Embryonic facial prominence (tissue), 1 donor: ENCODE measurements at regions not wholly inside any gene's neighbourhood (a gene's known extent, or its start where the extent isn't known, plus 50 kb on each side); places are given as distances from the start of the nearest gene placed in this dataset.

Experiments used
- DNase-seq: peaks from one replicate; pipeline ENCODE4 v3.0.0-alpha.2; 2016; ENCODE audit errors: extremely low spot score

DNA sequence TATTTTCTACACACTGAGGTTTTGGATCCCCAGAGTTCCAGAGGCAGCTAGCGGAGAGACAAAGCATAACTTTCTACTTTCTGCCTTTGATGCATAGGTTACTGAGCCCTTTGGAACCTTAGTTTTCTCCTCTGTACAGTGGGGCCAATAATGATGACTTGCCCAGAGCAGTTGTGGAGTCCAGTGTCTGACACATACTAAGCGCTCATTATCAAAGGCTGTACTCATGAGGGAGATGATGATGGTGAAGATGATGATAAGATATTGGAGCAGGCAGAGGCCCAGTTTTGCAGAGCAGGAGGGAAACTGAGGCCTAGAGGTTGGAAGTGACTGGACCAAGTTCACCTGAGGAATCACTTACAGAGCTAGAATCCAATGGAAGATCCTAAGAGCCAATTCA lies 458.0 kb downstream of the MIAT start:
- no peak for DNase-seq

DNA sequence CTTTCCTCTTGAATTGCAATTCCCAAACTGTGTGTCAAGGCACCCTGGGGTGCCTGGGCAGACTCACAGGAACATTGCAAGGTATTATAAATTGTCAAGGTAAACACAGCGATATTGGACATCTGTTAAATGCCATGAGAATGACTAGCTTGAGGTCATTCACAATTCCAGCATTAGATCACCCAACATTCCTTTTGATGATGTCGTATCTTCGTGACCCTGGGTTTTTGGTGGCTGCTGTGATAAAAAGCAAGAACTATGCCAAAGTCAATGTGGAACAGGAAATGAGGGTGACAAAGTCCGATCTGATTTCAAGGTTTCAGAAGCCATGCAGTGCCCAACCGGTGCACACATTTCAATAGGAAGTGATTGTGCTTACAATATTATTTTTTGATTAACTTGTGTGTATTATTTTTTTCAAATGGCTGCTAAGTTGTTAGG lies 458.4 kb downstream of the MIAT start:
- DNase-seq, result no peak

- no peak for DNase-seq
Observed at GRCh38 chr22:27116312-27117086, 459.1 kb downstream of the MIAT start.

DNA sequence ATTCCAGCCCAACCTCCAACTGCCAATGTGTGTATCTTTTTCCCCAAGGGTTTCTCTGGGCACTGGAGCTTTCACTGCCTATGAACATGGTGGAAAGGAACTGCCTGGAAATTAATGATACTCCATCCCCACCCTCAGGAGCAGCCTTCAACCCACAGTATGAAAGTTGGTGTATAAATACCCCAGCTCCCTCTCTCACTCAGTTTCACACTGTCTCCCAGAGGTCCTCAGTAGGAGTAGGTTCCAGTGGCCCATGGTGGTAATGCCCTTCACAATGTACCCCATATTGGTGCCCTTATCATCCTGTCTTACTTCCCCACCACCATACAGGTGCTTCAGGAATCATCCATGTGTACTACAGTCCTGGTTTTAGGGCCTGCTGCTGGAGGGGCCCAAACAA lies 462.6 kb downstream of the MIAT start:
- DNase-seq, result no peak

- no peak for DNase-seq
Observed at GRCh38 chr22:27122574-27122973, 465.2 kb downstream of the MIAT start.

DNA sequence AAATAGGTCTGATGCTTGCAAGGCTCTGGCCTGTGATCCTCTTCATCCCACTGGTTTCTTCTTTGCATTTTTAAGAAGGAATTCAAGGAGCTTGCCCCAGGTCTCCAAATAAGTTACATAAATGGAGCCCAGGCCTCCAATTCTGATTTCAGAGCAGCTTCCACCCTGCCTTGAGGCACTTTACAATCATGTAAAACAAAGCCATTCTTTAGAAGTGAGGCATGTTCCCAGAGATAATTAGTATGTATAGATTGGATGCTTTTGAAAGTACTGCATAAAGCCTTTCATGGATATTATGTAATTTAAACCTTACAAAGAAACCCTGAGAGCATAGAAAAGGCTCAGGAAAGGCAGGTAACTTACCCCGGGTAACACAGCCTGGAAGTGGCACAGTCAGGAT lies 466.5 kb downstream of the MIAT start:
- DNase-seq, result no peak

- no peak for DNase-seq
Observed at GRCh38 chr22:27124351-27124966, 467.1 kb downstream of the MIAT start.

- DNase-seq, result no peak
Observed at GRCh38 chr22:27125539-27125938, 468.2 kb downstream of the MIAT start.

DNA sequence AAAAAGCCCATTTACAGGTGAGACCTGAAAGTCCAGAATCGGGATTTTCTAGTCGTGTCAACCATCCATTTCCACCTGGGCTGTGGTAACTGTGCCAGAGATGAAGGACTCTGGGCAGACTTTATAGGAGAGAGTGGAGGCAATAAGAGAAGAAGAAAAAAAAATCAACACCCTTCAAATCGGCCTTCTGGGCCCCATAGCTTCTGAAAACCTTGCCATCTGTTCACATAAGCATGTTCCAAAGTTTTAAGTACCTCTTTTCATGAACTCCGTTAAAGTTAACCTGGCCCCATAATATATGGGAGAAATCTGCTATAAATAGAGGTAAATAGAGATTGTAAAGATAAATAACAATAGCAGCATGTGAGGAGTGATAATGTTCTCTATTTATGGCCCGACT lies 470.5 kb downstream of the MIAT start:
- DNase-seq, result no peak

DNA sequence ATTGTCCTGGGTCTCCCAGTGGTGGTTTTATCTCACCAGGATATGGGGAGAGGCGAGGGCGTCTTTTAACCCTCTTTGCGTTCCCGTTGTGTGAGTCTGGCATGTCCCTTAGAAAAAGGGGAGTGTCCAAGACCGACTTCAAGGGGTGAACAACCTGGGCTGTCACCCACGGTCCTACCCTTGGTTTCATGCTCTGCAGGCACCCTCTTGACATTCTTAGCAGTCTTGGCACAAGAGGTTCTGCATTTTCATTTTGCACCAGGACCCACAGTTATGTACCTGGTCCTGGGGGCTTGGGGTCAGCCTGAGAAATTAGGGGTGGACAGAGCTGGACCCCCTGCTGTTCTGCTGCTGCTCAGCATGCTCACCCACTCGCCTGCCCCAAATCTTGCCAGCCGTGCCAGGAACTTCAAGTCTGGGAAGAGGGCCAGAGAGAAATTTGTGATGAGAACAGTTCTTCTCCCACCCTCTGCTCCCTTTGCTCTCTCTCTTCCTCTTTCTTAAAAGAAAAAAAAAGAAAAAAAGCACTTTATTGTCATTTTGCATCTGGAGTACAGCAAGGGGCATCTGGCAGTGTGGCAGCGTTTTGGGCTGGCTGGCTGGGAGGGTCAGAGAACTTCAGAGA lies 471.2 kb downstream of the MIAT start:
- DNase-seq, result no peak

DNA sequence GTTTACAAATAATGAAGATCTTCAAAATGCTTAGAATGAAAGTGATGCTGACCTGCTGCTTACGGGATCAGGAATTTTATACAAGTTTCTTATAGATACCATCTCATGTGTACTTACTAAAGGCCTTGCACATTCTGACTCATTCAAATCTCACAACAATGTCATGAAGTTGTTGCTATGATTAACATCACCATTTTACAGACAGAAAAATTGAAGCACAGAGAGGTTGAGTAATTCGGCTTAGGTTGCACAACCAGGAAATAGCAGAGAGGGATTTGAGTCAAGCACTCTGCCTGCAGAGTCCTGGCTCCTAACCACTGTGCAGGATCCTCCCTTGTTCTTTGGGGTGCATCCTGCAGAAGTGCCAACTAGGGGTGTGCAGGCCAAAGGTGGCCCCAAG lies 471.9 kb downstream of the MIAT start:
- no peak for DNase-seq

- no peak for DNase-seq
Observed at GRCh38 chr22:27130906-27131305, 473.5 kb downstream of the MIAT start.

- DNase-seq, result no peak
Observed at GRCh38 chr22:27131346-27131745, 474.0 kb downstream of the MIAT start.

GRCh38 chr22:27132400-27132799 lies 475.0 kb downstream of the MIAT start:
- DNase-seq, result no peak

DNA sequence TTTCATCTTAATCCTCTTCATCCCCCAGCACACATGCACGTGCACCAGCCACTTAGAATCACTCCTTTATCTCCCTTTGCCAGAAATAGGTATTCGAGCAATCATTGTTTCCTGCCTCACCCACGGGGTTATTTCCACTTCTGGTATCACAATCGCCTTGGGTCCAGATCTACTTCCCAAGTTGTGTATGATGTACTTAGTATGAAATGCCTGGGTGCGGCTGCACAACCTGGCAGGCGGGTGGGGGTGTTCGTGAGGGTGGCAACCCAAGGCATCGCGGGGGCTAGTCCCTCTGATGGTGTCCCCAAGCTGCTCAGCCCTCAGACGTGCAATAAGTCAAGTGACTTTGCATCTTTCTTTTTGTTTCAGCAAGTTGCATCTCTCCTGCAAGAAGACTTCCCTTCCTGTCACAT lies 475.6 kb downstream of the MIAT start:
- no peak for DNase-seq

DNA sequence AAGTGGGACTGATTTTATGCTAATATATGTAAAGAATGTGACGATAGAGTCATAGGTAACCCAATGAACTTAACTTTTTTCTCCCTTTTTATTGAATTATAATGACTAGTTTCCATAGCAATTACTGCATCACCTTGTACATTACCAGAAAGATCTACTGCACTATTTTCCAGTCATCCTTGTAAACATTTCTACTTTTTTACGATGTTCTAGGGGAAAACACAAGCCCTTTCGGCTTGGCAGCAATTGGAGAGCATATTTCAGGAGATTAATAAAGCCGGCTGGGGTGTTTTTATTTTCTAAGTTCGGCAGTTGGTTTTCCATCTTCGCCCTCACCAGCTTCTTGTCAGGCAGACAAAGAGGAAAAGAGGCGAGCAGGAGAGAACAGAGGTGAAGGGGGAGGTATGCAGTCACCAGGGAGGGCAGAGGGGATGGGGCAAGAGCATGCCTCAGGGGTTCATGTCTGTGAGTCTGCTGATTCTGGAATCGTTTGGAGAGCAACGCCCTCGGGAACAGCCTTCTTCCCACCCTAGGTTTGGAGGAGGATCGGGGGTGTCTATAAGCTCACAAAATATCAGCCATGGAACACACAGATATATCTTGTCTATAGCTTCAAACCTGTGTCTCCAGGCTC lies 476.4 kb downstream of the MIAT start:
- no peak for DNase-seq

DNA sequence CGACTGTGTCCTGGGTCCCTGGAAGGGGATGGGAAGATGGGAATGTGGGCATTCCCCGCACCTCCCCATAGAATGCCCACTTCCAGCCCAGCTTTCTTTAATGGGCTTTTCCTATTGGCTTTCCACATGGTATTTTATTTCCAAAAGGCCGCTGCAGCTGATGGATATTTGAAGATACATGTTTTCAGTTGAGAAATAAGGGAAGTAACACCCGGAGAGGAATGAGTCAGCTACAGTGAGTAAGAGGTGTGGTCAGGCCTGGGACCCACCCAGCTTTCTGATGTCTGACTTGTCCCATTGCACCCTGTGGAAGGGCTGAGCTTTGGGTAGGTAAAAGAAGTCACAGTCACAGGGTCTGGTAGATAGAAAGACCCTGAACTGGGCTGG lies 476.9 kb downstream of the MIAT start:
- DNase-seq, result no peak

GRCh38 chr22:27135031-27135981 lies 477.9 kb downstream of the MIAT start:
- DNase-seq, result no peak

GRCh38 chr22:27136596-27136995 lies 479.2 kb downstream of the MIAT start:
- DNase-seq, result no peak

DNA sequence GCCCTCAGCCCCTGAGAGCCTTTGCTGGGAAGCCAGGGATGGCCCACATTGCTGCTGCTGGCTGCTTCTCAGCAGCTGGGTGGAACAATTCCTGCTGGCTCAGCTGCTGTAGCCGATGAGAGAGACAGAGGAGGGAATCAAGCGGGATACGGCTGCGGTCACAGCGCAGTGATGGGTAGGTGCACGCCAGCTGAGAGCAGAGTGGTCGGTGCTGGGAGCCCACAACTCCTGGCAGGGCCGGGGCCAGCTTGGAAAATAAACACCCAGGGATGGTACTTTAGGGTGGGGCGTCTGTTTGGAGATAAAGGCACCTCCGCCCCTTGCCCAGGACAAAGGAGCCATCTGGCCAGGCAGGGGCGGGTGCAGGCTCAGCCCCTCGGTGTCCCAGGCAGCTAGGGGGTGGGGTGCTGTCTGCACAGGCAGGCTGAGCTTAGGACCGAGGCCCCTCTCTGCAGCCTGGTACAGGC lies 480.5 kb downstream of the MIAT start:
- DNase-seq, result no peak

GRCh38 chr22:27138471-27138870 lies 481.1 kb downstream of the MIAT start:
- no peak for DNase-seq
